CD4-positive, alpha-beta memory T cell (primary cell): ENCODE measurements at regions not wholly inside any gene's neighbourhood (a gene's known extent, or its start where the extent isn't known, plus 50 kb on each side); places are given as distances from the start of the nearest gene placed in this dataset.

Experiments used
- CTCF ChIA-PET: fragments of 350-600 bp; sonication (Branson Sonifier 250); formaldehyde crosslinking; loops from one replicate; lab custom pipeline; 2021; ENCODE audit warnings: inconsistent platforms; ENCODE audit not compliant: partially characterized antibody; lab: Charles Lee
- POLR2A ChIA-PET: fragments of 350-600 bp; sonication (Branson Sonifier 250); formaldehyde crosslinking; loops from one replicate; lab custom pipeline; 2021; ENCODE audit not compliant: partially characterized antibody; lab: Charles Lee
- DNase-seq, 5 donors: peaks; one replicate each; pipeline versions ENCODE4 v3.0.0 to v3.0.0-alpha.2; 2020 to 2022; ENCODE audit warnings: mixed read lengths in 1 of 5
- H3K27ac ChIP-seq: one replicate; pipeline ENCODE4 v1.7.0; 2013; ENCODE audit warnings: low read depth, low read length
- H3K27me3 ChIP-seq: 2 replicates; pipeline ENCODE4 v1.7.0; 2013; ENCODE audit warnings: mild to moderate bottlenecking, low read length, moderate library complexity; ENCODE audit not compliant: insufficient read depth
- H3K36me3 ChIP-seq: 2 replicates; pipeline ENCODE4 v1.7.0; 2013; ENCODE audit warnings: mild to moderate bottlenecking, low read length, moderate library complexity; ENCODE audit not compliant: insufficient read depth
- H3K4me1 ChIP-seq: 2 replicates; pipeline ENCODE4 v1.7.0; 2013; ENCODE audit warnings: mild to moderate bottlenecking, low read length, moderate library complexity; ENCODE audit not compliant: insufficient read depth
- H3K4me3 ChIP-seq, 2 donors: one replicate each; pipeline ENCODE4 v1.7.0; 2013; ENCODE audit warnings: low read length in 2 of 2, mild to moderate bottlenecking in 1 of 2
- H3K9me3 ChIP-seq, 2 donors: one replicate each; pipeline ENCODE4 v1.7.0; 2013; ENCODE audit warnings: low read length in 2 of 2, control low read depth in 1 of 2; ENCODE audit not compliant: control insufficient read depth in 1 of 2
- H3K27ac Mint-ChIP-seq, 7 donors: one replicate each; pipeline ENCODE4 v1.8.0; 2020 to 2021; ENCODE audit warnings: mixed read lengths in 7 of 7, mild to moderate bottlenecking in 6 of 7, inconsistent platforms in 3 of 7, moderate library complexity in 3 of 7
- H3K27me3 Mint-ChIP-seq, 2 donors: one replicate each; pipeline ENCODE4 v1.8.0; 2020 to 2021; ENCODE audit warnings: mixed read lengths in 2 of 2
- H3K36me3 Mint-ChIP-seq, 2 donors: one replicate each; pipeline ENCODE4 v1.8.0; 2020 to 2021; ENCODE audit warnings: mixed read lengths in 2 of 2, inconsistent platforms in 1 of 2, mild to moderate bottlenecking in 1 of 2
- H3K4me1 Mint-ChIP-seq, 4 donors: one replicate each; pipeline ENCODE4 v1.8.0; 2020 to 2021; ENCODE audit warnings: mixed read lengths in 4 of 4, mild to moderate bottlenecking in 1 of 4
- H3K4me3 Mint-ChIP-seq, 8 donors: one replicate each; pipeline ENCODE4 v1.8.0; 2020 to 2021; ENCODE audit warnings: mixed read lengths in 8 of 8, mild to moderate bottlenecking in 7 of 8, moderate library complexity in 6 of 8, inconsistent platforms in 3 of 8
- H3K9me3 Mint-ChIP-seq, 8 donors: one replicate each; pipeline ENCODE4 v1.8.0; 2020 to 2021; ENCODE audit warnings: mixed read lengths in 8 of 8, mild to moderate bottlenecking in 5 of 8, inconsistent platforms in 3 of 8, moderate library complexity in 1 of 8
- intact Hi-C: fragments of 100-400 bp; cut with micrococcal nuclease; formaldehyde crosslinking; loops from one replicate; pipeline ENCODE4 v1.15.1; 2023

DNA sequence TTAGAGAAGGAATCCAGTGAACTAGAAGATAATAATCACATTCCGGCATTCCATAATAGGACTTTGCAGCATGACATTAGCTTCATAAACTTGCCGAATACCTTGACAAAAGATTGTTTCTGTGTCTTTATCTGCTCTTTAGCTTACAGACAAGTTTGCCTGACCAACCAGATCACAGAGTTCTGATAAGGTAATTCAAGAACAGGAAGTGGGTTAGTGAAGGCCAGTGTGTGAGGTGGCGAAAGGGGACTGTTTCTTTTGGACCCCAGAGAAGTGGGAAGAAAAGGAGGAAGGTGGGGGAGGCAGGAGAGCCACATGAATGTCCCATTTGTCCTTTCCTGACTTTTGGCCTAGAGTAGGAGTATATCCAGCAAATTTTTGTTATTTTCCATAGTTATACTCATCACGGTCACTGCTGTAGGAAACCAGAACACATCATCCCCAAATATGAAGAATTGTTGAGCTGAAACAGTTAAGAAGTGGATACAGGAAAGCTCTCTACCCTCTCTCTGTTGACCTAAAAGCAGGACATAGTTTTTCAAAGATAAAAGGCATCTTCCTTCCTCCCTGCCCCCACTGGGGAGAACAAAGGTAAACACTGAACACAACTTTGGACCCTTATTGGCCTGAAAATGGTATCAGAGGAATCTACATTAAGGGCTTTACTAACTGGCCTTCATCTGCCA, 72.4 kb upstream of the TNFAIP3 start:
- ChIA-PET CTCF (interaction anchor here (1.0 to 1.6 kb wide), 4 partner anchors 11 to 90 kb away, joined by 3 to 5 read pairs (median 4); partner anchors contain the start of gene TNFAIP3), POLR2A (interaction anchor here (1.3 to 4.7 kb wide), 4 partner anchors 72 to 150 kb away, joined by 3 to 26 read pairs (median 4); partner anchors contain the start of gene TNFAIP3)
- DNase-seq, result no peak
- Histone ChIP-seq H3K9me3 (no peaks in the 10 kb centered on the region), H3K4me1 (peaks cover 69% of the 10 kb centered on the region), H3K27me3 (no peaks in the 10 kb centered on the region), H3K27ac (no peak overlapping the region), H3K36me3 (no peaks in the 10 kb centered on the region), H3K4me3 (no peak overlapping the region)
- Mint-ChIP-seq H3K27me3 (no peaks in the 10 kb centered on the region), H3K9me3 (no peaks in the 10 kb centered on the region), H3K27ac (peak overlapping the region; percentile 52 to 94 (median 86)), H3K4me3 (peak overlapping the region in 4 of 8 donors; percentile 0 to 40 (median 22)), H3K36me3 (no peaks in the 10 kb centered on the region), H3K4me1 (peaks cover 51 to 83% (median 67%) of the 10 kb centered on the region in 4 donors)
- intact Hi-C loops, result no loop called here

- Histone ChIP-seq H3K27ac (no peak overlapping the region), H3K4me1 (peaks cover 69% of the 10 kb centered on the region), H3K4me3 (no peak overlapping the region), H3K36me3 (no peaks in the 10 kb centered on the region), H3K9me3 (no peaks in the 10 kb centered on the region), H3K27me3 (no peaks in the 10 kb centered on the region)
- Mint-ChIP-seq H3K27me3 (no peaks in the 10 kb centered on the region), H3K4me3 (peak overlapping the region in 1 of 8 donors; percentile 8), H3K9me3 (no peaks in the 10 kb centered on the region), H3K4me1 (peaks cover 51 to 83% (median 67%) of the 10 kb centered on the region in 4 donors), H3K36me3 (no peaks in the 10 kb centered on the region), H3K27ac (peak overlapping the region in 6 of 7 donors; percentile 52 to 94 (median 84))
- intact Hi-C loops, result no loop called here
- peak in 2 of 5 donors; percentile 25 to 26 for DNase-seq
- ChIA-PET CTCF (interaction anchor here (0.9 to 1.4 kb wide), 3 partner anchors 14 to 91 kb away, joined by 3 to 5 read pairs (median 4); no protein-coding TSS in a partner anchor), POLR2A (interaction anchor here (1.3 to 4.7 kb wide), 4 partner anchors 72 to 149 kb away, joined by 3 to 26 read pairs (median 4); partner anchors contain the start of gene TNFAIP3)
These were observed 71.6 kb upstream of the TNFAIP3 start for GRCh38 chr6:137795501-137795900.

GRCh38 chr6:137798261-137798660, 68.8 kb upstream of the TNFAIP3 start:
- Mint-ChIP-seq H3K4me3 (peak overlapping the region in 1 of 8 donors; percentile 17), H3K27me3 (no peaks in the 10 kb centered on the region)
- CTCF ChIA-PET, result interaction anchor here (0.7 to 8.3 kb wide), 26 partner anchors 9 to 207 kb away, joined by 3 to 122 read pairs (median 16); partner anchors contain the start of gene TNFAIP3

DNA sequence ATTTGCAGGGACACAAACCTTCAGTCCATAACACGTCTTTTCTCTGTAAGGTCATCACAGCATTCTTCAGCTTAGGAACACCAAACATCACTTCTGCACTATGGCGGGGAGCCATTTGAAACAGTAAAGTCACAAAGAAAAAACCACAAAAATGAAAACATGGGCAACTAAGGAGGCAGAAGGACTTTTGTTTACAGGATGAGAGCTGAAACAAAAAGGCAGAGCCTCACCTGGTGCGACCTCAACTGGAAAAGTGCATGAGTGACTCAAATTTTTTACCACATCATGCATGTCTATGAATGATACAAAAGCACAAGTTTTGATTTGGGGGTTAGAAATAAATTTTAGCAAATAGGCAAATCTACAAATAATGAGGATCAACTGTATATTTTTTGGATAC, 68.2 kb upstream of the TNFAIP3 start:
- H3K27me3 ChIP-seq, result no peaks in the 10 kb centered on the region
- Mint-ChIP-seq H3K9me3 (peaks cover 0 to 2% (median 0%) of the 10 kb centered on the region in 8 donors), H3K27me3 (no peaks in the 10 kb centered on the region), H3K27ac (peak overlapping the region; percentile 28 to 98 (median 93)), H3K4me3 (peak overlapping the region in 6 of 8 donors; percentile 0 to 73 (median 29)), H3K4me1 (peaks cover 33 to 63% (median 54%) of the 10 kb centered on the region in 4 donors), H3K36me3 (no peaks in the 10 kb centered on the region)
- no peaks in the 10 kb centered on the region for H3K9me3 ChIP-seq
- intact Hi-C loops, result no loop called here
- ChIA-PET POLR2A (interaction anchor here (0.8 to 4.0 kb wide), 11 partner anchors 8 to 177 kb away, joined by 3 to 112 read pairs (median 10); partner anchors contain the start of gene TNFAIP3), CTCF (interaction anchor here (0.7 to 8.3 kb wide), 48 partner anchors 10 to 288 kb away, joined by 3 to 122 read pairs (median 6); partner anchors contain the start of gene TNFAIP3)
- H3K4me1 ChIP-seq, result peaks cover 53% of the 10 kb centered on the region
- no peak overlapping the region for H3K4me3 ChIP-seq
- peak; percentile 30 to 59 (median 39) for DNase-seq
- H3K27ac ChIP-seq, result peak overlapping the region; percentile 36
- no peaks in the 10 kb centered on the region for H3K36me3 ChIP-seq

More at GRCh38 chr6:137798261-137798660, 68.8 kb upstream of the TNFAIP3 start:
- Histone ChIP-seq H3K36me3 (no peaks in the 10 kb centered on the region), H3K27ac (no peak overlapping the region), H3K4me1 (peaks cover 54% of the 10 kb centered on the region), H3K9me3 (no peaks in the 10 kb centered on the region), H3K27me3 (no peaks in the 10 kb centered on the region), H3K4me3 (no peak overlapping the region)
- Mint-ChIP-seq H3K36me3 (no peaks in the 10 kb centered on the region), H3K9me3 (no peaks in the 10 kb centered on the region), H3K27ac (peak overlapping the region in 6 of 7 donors; percentile 28 to 98 (median 93)), H3K4me1 (peaks cover 35 to 67% (median 56%) of the 10 kb centered on the region in 4 donors)
- POLR2A ChIA-PET, result interaction anchor here (0.7 to 4.0 kb wide), 9 partner anchors 13 to 142 kb away, joined by 3 to 112 read pairs (median 10); partner anchors contain the start of gene TNFAIP3
- no peak for DNase-seq
- intact Hi-C loops, result no loop called here

- DNase-seq, result peak; percentile 76 to 82 (median 80)
- Mint-ChIP-seq H3K27ac (peak overlapping the region; percentile 28 to 98 (median 93)), H3K27me3 (no peaks in the 10 kb centered on the region), H3K4me1 (peaks cover 30 to 59% (median 43%) of the 10 kb centered on the region in 4 donors), H3K36me3 (no peaks in the 10 kb centered on the region), H3K4me3 (peak overlapping the region in 3 of 8 donors; percentile 4 to 30 (median 11)), H3K9me3 (peaks cover 0 to 2% (median 0%) of the 10 kb centered on the region in 8 donors)
- CTCF ChIA-PET, result interaction anchor here (0.6 to 8.3 kb wide), 55 partner anchors 9 to 287 kb away, joined by 3 to 122 read pairs (median 5); partner anchors contain the start of gene TNFAIP3
- no peaks in the 10 kb centered on the region for H3K9me3 ChIP-seq
- H3K36me3 ChIP-seq, result no peaks in the 10 kb centered on the region
- H3K4me3 ChIP-seq, result no peak overlapping the region
- no peaks in the 10 kb centered on the region for H3K27me3 ChIP-seq
- POLR2A ChIA-PET, result interaction anchor here (0.5 to 4.0 kb wide), 15 partner anchors 8 to 176 kb away, joined by 3 to 112 read pairs (median 8); partner anchors contain the start of gene TNFAIP3
- intact Hi-C loops, result loop anchor here (1.0 kb wide), 7 partner anchors 11 to 309 kb away; partner anchors contain the start of gene TNFAIP3
- peaks cover 41% of the 10 kb centered on the region for H3K4me1 ChIP-seq
- H3K27ac ChIP-seq, result peak overlapping the region; percentile 36
These were observed 67.0 kb upstream of the TNFAIP3 start for GRCh38 chr6:137799950-137800568.

DNA sequence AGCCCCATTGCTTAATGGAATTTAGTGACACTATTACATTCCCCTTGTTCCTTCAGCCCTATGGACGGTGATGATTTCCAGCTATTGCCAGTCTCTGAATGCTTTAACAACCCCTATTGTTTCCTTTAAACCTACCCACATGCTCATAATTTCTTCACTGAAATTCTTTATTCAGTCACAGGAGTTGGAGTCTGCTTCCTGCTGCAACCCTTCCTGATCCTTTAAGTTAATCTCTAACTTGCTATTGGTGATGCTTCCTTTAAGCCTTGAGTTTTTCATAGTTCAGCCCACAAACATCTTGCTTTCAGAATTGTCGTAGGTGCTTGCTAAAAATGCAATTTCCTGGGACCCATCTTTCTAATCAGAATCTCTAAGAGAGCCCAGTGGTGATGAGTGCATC, 66.3 kb upstream of the TNFAIP3 start:
- peak overlapping the region; percentile 28 to 98 (median 93) for H3K27ac Mint-ChIP-seq
- no peaks in the 10 kb centered on the region for H3K36me3 ChIP-seq
- H3K9me3 Mint-ChIP-seq, result peaks cover 0 to 2% (median 0%) of the 10 kb centered on the region in 8 donors
- intact Hi-C loops, result loop anchor here (1.0 kb wide), 7 partner anchors 11 to 309 kb away; partner anchors contain the start of gene TNFAIP3
- H3K27me3 Mint-ChIP-seq, result no peaks in the 10 kb centered on the region
- ChIA-PET CTCF (interaction anchor here (1.3 to 8.3 kb wide), 13 partner anchors 10 to 175 kb away, joined by 5 to 122 read pairs (median 23); partner anchors contain the start of gene TNFAIP3), POLR2A (interaction anchor here (1.7 to 4.0 kb wide), 4 partner anchors 24 to 175 kb away, joined by 10 to 112 read pairs (median 40); partner anchors contain the start of gene TNFAIP3)
- H3K27ac ChIP-seq, result no peak overlapping the region
- no peaks in the 10 kb centered on the region for H3K27me3 ChIP-seq
- no peaks in the 10 kb centered on the region for H3K36me3 Mint-ChIP-seq
- no peaks in the 10 kb centered on the region for H3K9me3 ChIP-seq
- H3K4me1 Mint-ChIP-seq, result peaks cover 29 to 52% (median 36%) of the 10 kb centered on the region in 4 donors
- H3K4me3 Mint-ChIP-seq, result no peak overlapping the region
- H3K4me1 ChIP-seq, result peaks cover 34% of the 10 kb centered on the region
- no peak overlapping the region for H3K4me3 ChIP-seq
- no peak for DNase-seq
